ENCODE measurements at regions not wholly inside any gene's neighbourhood (a gene's known extent, or its start where the extent isn't known, plus 50 kb on each side); places are given as distances from the start of the nearest gene placed in this dataset.

GRCh38 chr17:12431188-12431587, 234.5 kb upstream of the MYOCD start:
- 70 to 73% methylated on average over 4 of the region's 4 CpGs for WGBS, 2 donors
- H3K9me3 ChIP-seq, result no peaks in the 10 kb centered on the region
- no peaks in the 10 kb centered on the region for H3K36me3 ChIP-seq
- no peaks in the 10 kb centered on the region for H3K4me1 ChIP-seq
- no peak overlapping the region for H3K4me3 ChIP-seq
- H3K27ac ChIP-seq, result no peak overlapping the region
- H3K27me3 ChIP-seq, result no peaks in the 10 kb centered on the region
- DNase-seq (ENCODE audit: low spot score in 2 of 2), result no peak
- TF ChIP-seq EP300 (IDR thresholded peaks at IDR 0.05) (no peak), POLR2A (IDR thresholded peaks at IDR 0.05) (no peak)
- TF ChIP-seq, protein P1, sequence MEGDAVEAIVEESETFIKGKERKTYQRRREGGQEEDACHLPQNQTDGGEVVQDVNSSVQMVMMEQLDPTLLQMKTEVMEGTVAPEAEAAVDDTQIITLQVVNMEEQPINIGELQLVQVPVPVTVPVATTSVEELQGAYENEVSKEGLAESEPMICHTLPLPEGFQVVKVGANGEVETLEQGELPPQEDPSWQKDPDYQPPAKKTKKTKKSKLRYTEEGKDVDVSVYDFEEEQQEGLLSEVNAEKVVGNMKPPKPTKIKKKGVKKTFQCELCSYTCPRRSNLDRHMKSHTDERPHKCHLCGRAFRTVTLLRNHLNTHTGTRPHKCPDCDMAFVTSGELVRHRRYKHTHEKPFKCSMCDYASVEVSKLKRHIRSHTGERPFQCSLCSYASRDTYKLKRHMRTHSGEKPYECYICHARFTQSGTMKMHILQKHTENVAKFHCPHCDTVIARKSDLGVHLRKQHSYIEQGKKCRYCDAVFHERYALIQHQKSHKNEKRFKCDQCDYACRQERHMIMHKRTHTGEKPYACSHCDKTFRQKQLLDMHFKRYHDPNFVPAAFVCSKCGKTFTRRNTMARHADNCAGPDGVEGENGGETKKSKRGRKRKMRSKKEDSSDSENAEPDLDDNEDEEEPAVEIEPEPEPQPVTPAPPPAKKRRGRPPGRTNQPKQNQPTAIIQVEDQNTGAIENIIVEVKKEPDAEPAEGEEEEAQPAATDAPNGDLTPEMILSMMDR (IDR thresholded peaks at IDR 0.05), result no peak

GRCh38 chr17:12438212-12438611, 227.5 kb upstream of the MYOCD start:
- TF ChIP-seq POLR2A (IDR thresholded peaks at IDR 0.05) (no peak), EP300 (IDR thresholded peaks at IDR 0.05) (no peak)
- TF ChIP-seq, protein P1 (IDR thresholded peaks at IDR 0.05), result no peak
- no peak for DNase-seq (ENCODE audit: low spot score in 2 of 2)
- WGBS, 2 donors, result 79 to 83% methylated on average over 6 of the region's 6 CpGs

GRCh38 chr17:12438813-12439586, 226.7 kb upstream of the MYOCD start:
- DNase-seq (ENCODE audit: low spot score in 2 of 2), result no peak
- H3K4me3 ChIP-seq, result no peak overlapping the region
- 42 to 55% methylated on average over 10 of the region's 10 CpGs for WGBS, 2 donors
- peaks cover 0 to 9% (median 4%) of the 10 kb centered on the region in 4 donors for H3K9me3 ChIP-seq
- H3K4me1 ChIP-seq, result no peaks in the 10 kb centered on the region
- TF ChIP-seq POLR2A (IDR thresholded peaks at IDR 0.05), result no peak
- no peak for TF ChIP-seq EP300 (IDR thresholded peaks at IDR 0.05)
- TF ChIP-seq, protein P1 (IDR thresholded peaks at IDR 0.05), result no peak
- H3K36me3 ChIP-seq, result no peaks in the 10 kb centered on the region
- H3K27ac ChIP-seq, result no peak overlapping the region
- H3K27me3 ChIP-seq, result no peaks in the 10 kb centered on the region

More at GRCh38 chr17:12438212-12438611, 227.5 kb upstream of the MYOCD start:
- Histone ChIP-seq H3K36me3 (no peaks in the 10 kb centered on the region), H3K9me3 (peaks cover 0 to 9% (median 4%) of the 10 kb centered on the region in 4 donors), H3K4me3 (no peak overlapping the region), H3K27me3 (no peaks in the 10 kb centered on the region), H3K4me1 (no peaks in the 10 kb centered on the region), H3K27ac (no peak overlapping the region)

GRCh38 chr17:12445331-12445730, 220.4 kb upstream of the MYOCD start:
- WGBS, 2 donors, result 42 to 60% methylated on average over 1 of the region's 1 CpG
- TF ChIP-seq POLR2A (IDR thresholded peaks at IDR 0.05), result no peak
- TF ChIP-seq, protein P1 (IDR thresholded peaks at IDR 0.05), result no peak
- no peak for TF ChIP-seq EP300 (IDR thresholded peaks at IDR 0.05)
- Histone ChIP-seq H3K27me3 (no peaks in the 10 kb centered on the region), H3K4me1 (no peaks in the 10 kb centered on the region), H3K36me3 (no peaks in the 10 kb centered on the region), H3K4me3 (no peak overlapping the region), H3K9me3 (peaks cover 0 to 16% (median 4%) of the 10 kb centered on the region in 4 donors), H3K27ac (no peak overlapping the region)
- no peak for DNase-seq (ENCODE audit: low spot score in 2 of 2)

DNA sequence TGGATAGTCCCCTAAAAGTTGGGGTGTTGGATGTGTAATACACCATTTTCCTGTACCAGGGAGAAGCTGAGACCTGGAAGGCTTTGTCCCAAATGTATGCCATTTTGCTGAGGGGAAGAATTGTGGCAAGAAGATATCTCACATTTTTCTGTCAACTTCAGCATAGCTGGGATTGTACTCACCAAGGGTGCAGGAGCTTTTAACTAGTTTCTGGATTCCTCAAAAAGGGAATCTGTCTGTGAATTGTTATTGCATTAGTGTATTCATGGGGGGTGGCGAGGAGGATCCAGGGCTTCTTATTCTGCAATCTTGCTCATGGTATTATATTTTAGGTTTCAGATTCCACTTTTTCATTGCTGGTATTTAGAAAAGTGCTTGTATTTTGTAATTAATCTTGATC, 208.2 kb upstream of the MYOCD start:
- no peak overlapping the region for H3K4me3 ChIP-seq
- DNase-seq (ENCODE audit: low spot score in 2 of 2), result no peak
- TF ChIP-seq, protein P1 (IDR thresholded peaks at IDR 0.05), result no peak
- no peak for TF ChIP-seq EP300 (IDR thresholded peaks at IDR 0.05)
- TF ChIP-seq POLR2A (IDR thresholded peaks at IDR 0.05), result no peak
- WGBS, 2 donors, result 68 to 96% methylated on average over 1 of the region's 1 CpG
- H3K4me1 ChIP-seq, result no peaks in the 10 kb centered on the region
- H3K36me3 ChIP-seq, result no peaks in the 10 kb centered on the region
- H3K27me3 ChIP-seq, result no peaks in the 10 kb centered on the region
- H3K9me3 ChIP-seq, result peaks cover 0 to 17% (median 0%) of the 10 kb centered on the region in 4 donors
- H3K27ac ChIP-seq, result no peak overlapping the region

All from tibial nerve (tissue), 4 donors.